ENCODE measurements at regions not wholly inside any gene's neighbourhood (a gene's known extent, or its start where the extent isn't known, plus 50 kb on each side); places are given as distances from the start of the nearest gene placed in this dataset.

GRCh38 chr4:122027203-122027602 lies 75.3 kb upstream of the TRPC3 start:
- TF ChIP-seq CTCF (IDR thresholded peaks at IDR 0.05; ENCODE audit: control extremely low read depth in 1 of 3, insufficient read depth in 1 of 3, low read depth in 1 of 3, low read length in 3 of 3) (no peak), POLR2AphosphoS5 (IDR thresholded peaks at IDR 0.05; ENCODE audit: low read depth, low read length) (no peak), RAD21 (IDR thresholded peaks at IDR 0.05 in 1 of 2, conservative IDR thresholded peaks at IDR 0.05 in 1 of 2; ENCODE audit: low read depth in 2 of 2, low read length in 2 of 2) (no peak), ATF2 (IDR thresholded peaks at IDR 0.05; ENCODE audit: low read length) (no peak)

All from H1 (cell line).